ENCODE measurements at regions not wholly inside any gene's neighbourhood (a gene's known extent, or its start where the extent isn't known, plus 50 kb on each side); places are given as distances from the start of the nearest gene placed in this dataset.

DNA sequence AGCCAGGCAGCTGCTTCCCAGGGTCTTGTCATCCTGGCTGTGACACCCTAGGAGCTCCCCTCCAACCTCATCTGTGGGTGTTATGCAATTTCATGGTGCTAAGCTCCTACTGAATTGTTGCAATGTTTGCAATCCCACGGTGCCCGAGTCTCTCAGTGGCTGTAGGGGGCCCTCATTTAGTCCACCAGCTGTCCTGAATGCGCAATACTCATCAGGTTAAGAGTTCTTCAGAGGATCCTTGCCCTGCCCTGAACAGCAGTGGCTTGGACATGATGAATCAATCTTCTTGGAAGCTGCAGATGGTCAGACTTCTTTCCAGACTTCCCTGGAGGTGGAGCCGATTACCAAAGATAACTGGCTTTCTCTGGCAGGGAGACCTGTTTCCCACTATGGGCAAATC lies 584.1 kb downstream of the CCDC171 start:
- TF ChIP-seq, protein P1, sequence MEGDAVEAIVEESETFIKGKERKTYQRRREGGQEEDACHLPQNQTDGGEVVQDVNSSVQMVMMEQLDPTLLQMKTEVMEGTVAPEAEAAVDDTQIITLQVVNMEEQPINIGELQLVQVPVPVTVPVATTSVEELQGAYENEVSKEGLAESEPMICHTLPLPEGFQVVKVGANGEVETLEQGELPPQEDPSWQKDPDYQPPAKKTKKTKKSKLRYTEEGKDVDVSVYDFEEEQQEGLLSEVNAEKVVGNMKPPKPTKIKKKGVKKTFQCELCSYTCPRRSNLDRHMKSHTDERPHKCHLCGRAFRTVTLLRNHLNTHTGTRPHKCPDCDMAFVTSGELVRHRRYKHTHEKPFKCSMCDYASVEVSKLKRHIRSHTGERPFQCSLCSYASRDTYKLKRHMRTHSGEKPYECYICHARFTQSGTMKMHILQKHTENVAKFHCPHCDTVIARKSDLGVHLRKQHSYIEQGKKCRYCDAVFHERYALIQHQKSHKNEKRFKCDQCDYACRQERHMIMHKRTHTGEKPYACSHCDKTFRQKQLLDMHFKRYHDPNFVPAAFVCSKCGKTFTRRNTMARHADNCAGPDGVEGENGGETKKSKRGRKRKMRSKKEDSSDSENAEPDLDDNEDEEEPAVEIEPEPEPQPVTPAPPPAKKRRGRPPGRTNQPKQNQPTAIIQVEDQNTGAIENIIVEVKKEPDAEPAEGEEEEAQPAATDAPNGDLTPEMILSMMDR (IDR thresholded peaks at IDR 0.05; ENCODE audit: low read length) = no peak
- no peak for TF ChIP-seq EZH2phosphoT487 (IDR thresholded peaks at IDR 0.05; ENCODE audit: low read length)
- no peak for TF ChIP-seq EZH2 (optimal IDR thresholded peaks at IDR 0.05; ENCODE audit: low read depth, low read length)

All from MM.1S (cell line).